Neural progenitor cell (in vitro differentiated cells): ENCODE measurements at regions not wholly inside any gene's neighbourhood (a gene's known extent, or its start where the extent isn't known, plus 50 kb on each side); places are given as distances from the start of the nearest gene placed in this dataset.

Source experiments
- DNase-seq: peaks from one replicate; pipeline ENCODE4 v3.0.0-alpha.2; 2016; ENCODE audit warnings: low spot score
- H2AFZ ChIP-seq: fragments of 200-600 bp; sonication (generic); replicated peaks from 2 replicates; pipeline ENCODE4 v1.6.1; 2016; ENCODE audit warnings: antibody characterized with exemption
- H3F3A ChIP-seq: fragments of 200-600 bp; sonication (generic); 2 replicates; pipeline ENCODE4 v1.6.1; 2016; ENCODE audit warnings: antibody characterized with exemption, low read depth
- H3K27ac ChIP-seq: fragments of 200-600 bp; sonication (generic); 2 replicates; pipeline ENCODE4 v1.5.1; 2016; ENCODE audit warnings: mild to moderate bottlenecking
- H3K27me3 ChIP-seq: fragments of 200-600 bp; sonication (generic); 2 replicates; pipeline ENCODE4 v1.6.1; 2016; ENCODE audit warnings: mild to moderate bottlenecking, moderate library complexity
- H3K36me3 ChIP-seq: fragments of 200-600 bp; sonication (generic); 2 replicates; pipeline ENCODE4 v1.5.1; 2016
- H3K4me1 ChIP-seq: fragments of 200-600 bp; sonication (generic); 2 replicates; pipeline ENCODE4 v1.6.1; 2016; ENCODE audit warnings: mixed run types
- H3K4me2 ChIP-seq: fragments of 200-600 bp; sonication (generic); 2 replicates; pipeline ENCODE4 v1.6.1; 2016
- H3K4me3 ChIP-seq: fragments of 200-600 bp; sonication (generic); 2 replicates; pipeline ENCODE4 v1.5.1; 2016
- H3K79me2 ChIP-seq: fragments of 200-600 bp; sonication (generic); 2 replicates; pipeline ENCODE4 v1.6.1; 2016; ENCODE audit warnings: low read depth
- H3K9ac ChIP-seq: fragments of 200-600 bp; sonication (generic); 2 replicates; pipeline ENCODE4 v1.6.1; 2016
- H3K9me3 ChIP-seq: fragments of 200-600 bp; sonication (generic); 2 replicates; pipeline ENCODE4 v1.5.1; 2016; ENCODE audit warnings: low read depth
- H4K20me1 ChIP-seq: fragments of 200-600 bp; sonication (generic); 2 replicates; pipeline ENCODE4 v1.6.1; 2016; ENCODE audit warnings: low read depth
- H3K27ac Mint-ChIP-seq: 3 replicates; pipeline ENCODE4 v1.8.0; 2021; ENCODE audit warnings: mixed read lengths
- H3K27me3 Mint-ChIP-seq: 2 replicates; pipeline ENCODE4 v1.8.0; 2022; ENCODE audit warnings: low read depth, mild to moderate bottlenecking, inconsistent platforms, moderate library complexity, mixed read lengths; ENCODE audit not compliant: insufficient read depth
- H3K36me3 Mint-ChIP-seq: 3 replicates; pipeline ENCODE4 v1.8.0; 2021; ENCODE audit warnings: mixed read lengths
- H3K4me1 Mint-ChIP-seq: 3 replicates; pipeline ENCODE4 v1.8.0; 2021; ENCODE audit warnings: mixed read lengths
- H3K4me3 Mint-ChIP-seq: 3 replicates; pipeline ENCODE4 v1.8.0; 2021; ENCODE audit warnings: mild to moderate bottlenecking, moderate library complexity, mixed read lengths
- H3K9me3 Mint-ChIP-seq: 3 replicates; pipeline ENCODE4 v1.8.0; 2020; ENCODE audit warnings: mixed read lengths
- CTCF ChIP-seq: fragments of 200-600 bp; sonication (generic); IDR thresholded peaks from 2 replicates; pipeline ENCODE4 v1.5.1; 2017; ENCODE audit warnings: antibody characterized with exemption, mild to moderate bottlenecking
- EZH2 ChIP-seq: fragments of 200-600 bp; sonication (generic); IDR thresholded peaks from 2 replicates; pipeline ENCODE4 v1.6.1; 2017; ENCODE audit warnings: antibody characterized with exemption, mild to moderate bottlenecking, moderate library complexity
- EZH2phosphoT487 ChIP-seq: fragments of 200-600 bp; sonication (generic); IDR thresholded peaks from 2 replicates; pipeline ENCODE4 v1.6.1; 2017; ENCODE audit warnings: antibody characterized with exemption

GRCh38 chr6:54031169-54031568 lies 80.1 kb upstream of the MLIP start:
- Mint-ChIP-seq H3K9me3 (no peaks in the 10 kb centered on the region), H3K27me3 (peaks cover 3% of the 10 kb centered on the region), H3K36me3 (no peaks in the 10 kb centered on the region), H3K4me1 (peaks cover 16% of the 10 kb centered on the region), H3K4me3 (no peak overlapping the region), H3K27ac (no peak overlapping the region)
- no peak overlapping the region for H3K4me2 ChIP-seq
- no peaks in the 10 kb centered on the region for H3K27me3 ChIP-seq
- no peak overlapping the region for H3K4me3 ChIP-seq
- H4K20me1 ChIP-seq, result no peaks in the 10 kb centered on the region
- peaks cover 8% of the 10 kb centered on the region for H3K4me1 ChIP-seq
- H3F3A ChIP-seq, result no peaks in the 10 kb centered on the region
- DNase-seq, result no peak
- no peak for TF ChIP-seq EZH2phosphoT487
- TF ChIP-seq CTCF, result no peak
- no peak for TF ChIP-seq EZH2
- no peaks in the 10 kb centered on the region for H3K9me3 ChIP-seq
- H3K79me2 ChIP-seq, result no peaks in the 10 kb centered on the region
- no peak overlapping the region for H3K9ac ChIP-seq
- no peak overlapping the region for H2AFZ ChIP-seq
- H3K36me3 ChIP-seq, result no peaks in the 10 kb centered on the region
- H3K27ac ChIP-seq, result no peak overlapping the region

DNA sequence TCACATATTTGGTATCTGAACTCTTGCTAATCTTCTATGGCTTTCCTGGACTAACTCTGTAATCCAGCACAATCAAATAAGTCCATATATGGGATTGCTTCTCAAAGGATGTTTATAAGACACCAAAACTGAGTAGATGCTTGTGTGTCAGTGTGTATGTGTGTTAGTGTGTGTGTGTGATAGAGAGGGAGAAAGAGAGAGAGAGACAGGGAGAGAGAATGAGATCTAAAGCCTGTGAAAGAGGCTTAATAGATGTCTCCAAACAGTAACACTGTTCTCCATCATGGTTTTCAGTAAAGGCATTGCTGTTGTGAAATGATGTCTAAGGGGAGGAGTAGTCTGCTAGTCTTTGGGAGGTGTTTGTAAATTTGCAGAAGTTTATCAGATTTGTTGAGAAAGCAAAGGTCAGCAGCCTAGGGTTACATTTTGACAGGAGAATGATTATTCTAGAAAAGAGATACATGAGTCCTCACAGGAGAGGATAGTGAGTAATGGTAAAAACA lies 73.9 kb upstream of the MLIP start:
- Mint-ChIP-seq H3K9me3 (no peaks in the 10 kb centered on the region), H3K4me1 (no peaks in the 10 kb centered on the region), H3K4me3 (no peak overlapping the region), H3K27me3 (peaks cover 2% of the 10 kb centered on the region), H3K27ac (no peak overlapping the region), H3K36me3 (no peaks in the 10 kb centered on the region)
- Histone ChIP-seq H3K79me2 (no peaks in the 10 kb centered on the region), H3K36me3 (no peaks in the 10 kb centered on the region), H4K20me1 (no peaks in the 10 kb centered on the region), H3K27me3 (no peaks in the 10 kb centered on the region), H2AFZ (no peak overlapping the region), H3K4me1 (no peaks in the 10 kb centered on the region), H3K9me3 (no peaks in the 10 kb centered on the region), H3K4me2 (no peak overlapping the region), H3K9ac (no peak overlapping the region), H3K27ac (no peak overlapping the region), H3K4me3 (no peak overlapping the region), H3F3A (no peaks in the 10 kb centered on the region)
- no peak for TF ChIP-seq EZH2phosphoT487
- no peak for TF ChIP-seq EZH2
- TF ChIP-seq CTCF, result no peak
- no peak for DNase-seq

- no peaks in the 10 kb centered on the region for H3K9me3 ChIP-seq
- no peak overlapping the region for H2AFZ ChIP-seq
- no peaks in the 10 kb centered on the region for H3K4me1 ChIP-seq
- H3K79me2 ChIP-seq, result no peaks in the 10 kb centered on the region
- Mint-ChIP-seq H3K27ac (no peak overlapping the region), H3K9me3 (no peaks in the 10 kb centered on the region), H3K27me3 (peaks cover 2% of the 10 kb centered on the region), H3K4me1 (no peaks in the 10 kb centered on the region), H3K36me3 (no peaks in the 10 kb centered on the region), H3K4me3 (no peak overlapping the region)
- no peaks in the 10 kb centered on the region for H3K36me3 ChIP-seq
- no peak overlapping the region for H3K27ac ChIP-seq
- H3K4me3 ChIP-seq, result no peak overlapping the region
- TF ChIP-seq CTCF (no peak), EZH2phosphoT487 (no peak), EZH2 (no peak)
- no peak overlapping the region for H3K9ac ChIP-seq
- no peaks in the 10 kb centered on the region for H3K27me3 ChIP-seq
- no peaks in the 10 kb centered on the region for H3F3A ChIP-seq
- H3K4me2 ChIP-seq, result no peak overlapping the region
- H4K20me1 ChIP-seq, result no peaks in the 10 kb centered on the region
- no peak for DNase-seq
These were observed 70.7 kb upstream of the MLIP start for GRCh38 chr6:54040545-54040944.
